ENCODE measurements at regions not wholly inside any gene's neighbourhood (a gene's known extent, or its start where the extent isn't known, plus 50 kb on each side); places are given as distances from the start of the nearest gene placed in this dataset.

DNA sequence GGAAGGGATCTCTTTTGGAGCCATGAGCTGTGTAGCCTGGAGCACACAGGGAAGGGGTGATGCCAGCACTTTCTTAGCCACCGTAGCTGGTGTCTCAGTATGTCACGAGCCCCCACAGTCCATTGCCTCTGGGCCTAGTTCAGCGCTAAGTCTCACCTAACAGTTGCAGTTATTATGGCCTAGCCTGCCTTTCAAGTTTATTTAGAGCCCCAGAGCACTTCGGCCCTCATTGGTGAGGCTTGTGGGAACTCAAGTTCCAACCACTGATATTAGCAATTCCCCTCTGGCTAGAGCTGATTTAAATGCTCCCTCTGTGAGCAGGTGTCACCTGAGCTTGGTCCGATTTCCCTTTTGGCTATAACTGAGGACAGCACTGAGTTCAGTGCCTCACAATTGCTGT lies 388.4 kb upstream of the MAOA start:
- TF ChIP-seq EZH2phosphoT487 (IDR thresholded peaks at IDR 0.05; ENCODE audit: borderline replicate concordance, low read depth, low read length): no peak
- TF ChIP-seq, protein P1, sequence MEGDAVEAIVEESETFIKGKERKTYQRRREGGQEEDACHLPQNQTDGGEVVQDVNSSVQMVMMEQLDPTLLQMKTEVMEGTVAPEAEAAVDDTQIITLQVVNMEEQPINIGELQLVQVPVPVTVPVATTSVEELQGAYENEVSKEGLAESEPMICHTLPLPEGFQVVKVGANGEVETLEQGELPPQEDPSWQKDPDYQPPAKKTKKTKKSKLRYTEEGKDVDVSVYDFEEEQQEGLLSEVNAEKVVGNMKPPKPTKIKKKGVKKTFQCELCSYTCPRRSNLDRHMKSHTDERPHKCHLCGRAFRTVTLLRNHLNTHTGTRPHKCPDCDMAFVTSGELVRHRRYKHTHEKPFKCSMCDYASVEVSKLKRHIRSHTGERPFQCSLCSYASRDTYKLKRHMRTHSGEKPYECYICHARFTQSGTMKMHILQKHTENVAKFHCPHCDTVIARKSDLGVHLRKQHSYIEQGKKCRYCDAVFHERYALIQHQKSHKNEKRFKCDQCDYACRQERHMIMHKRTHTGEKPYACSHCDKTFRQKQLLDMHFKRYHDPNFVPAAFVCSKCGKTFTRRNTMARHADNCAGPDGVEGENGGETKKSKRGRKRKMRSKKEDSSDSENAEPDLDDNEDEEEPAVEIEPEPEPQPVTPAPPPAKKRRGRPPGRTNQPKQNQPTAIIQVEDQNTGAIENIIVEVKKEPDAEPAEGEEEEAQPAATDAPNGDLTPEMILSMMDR (conservative IDR thresholded peaks at IDR 0.05; ENCODE audit: low read length): no peak
- H4K20me1 ChIP-seq (ENCODE audit: insufficient read depth, low read length): no peaks in the 10 kb centered on the region
- no peaks in the 10 kb centered on the region for H3K4me1 ChIP-seq (ENCODE audit: insufficient read depth, low read length, poor library complexity, severe bottlenecking)
- DNase-seq (ENCODE audit: low spot score): no peak
- no peaks in the 10 kb centered on the region for H3K9me2 ChIP-seq (ENCODE audit: insufficient read depth, low read length)
- H3K4me2 ChIP-seq (ENCODE audit: low read length): no peak overlapping the region
- no peaks in the 10 kb centered on the region for H3K79me2 ChIP-seq (ENCODE audit: insufficient read depth, low read depth, low read length)
- no peaks in the 10 kb centered on the region for H3K9me3 ChIP-seq (ENCODE audit: low read length)
- ChIA-PET CTCF (ENCODE audit: unreplicated experiment) (no interaction called here), POLR2A (no interaction called here)
- no peak overlapping the region for H3K4me3 ChIP-seq (ENCODE audit: low read depth, low read length, poor library complexity, severe bottlenecking)
- H3K36me3 ChIP-seq (ENCODE audit: insufficient read depth, low read length): no peaks in the 10 kb centered on the region
- no TSS peak for BruUV-seq (replicated peaks)
- H3K27ac ChIP-seq (ENCODE audit: low read depth, low read length, poor library complexity, severe bottlenecking): no peak overlapping the region
- H2AFZ ChIP-seq (ENCODE audit: low read length): no peak overlapping the region
- intact Hi-C loops (cut with micrococcal nuclease; ENCODE audit: unreplicated experiment): no loop called here

DNA sequence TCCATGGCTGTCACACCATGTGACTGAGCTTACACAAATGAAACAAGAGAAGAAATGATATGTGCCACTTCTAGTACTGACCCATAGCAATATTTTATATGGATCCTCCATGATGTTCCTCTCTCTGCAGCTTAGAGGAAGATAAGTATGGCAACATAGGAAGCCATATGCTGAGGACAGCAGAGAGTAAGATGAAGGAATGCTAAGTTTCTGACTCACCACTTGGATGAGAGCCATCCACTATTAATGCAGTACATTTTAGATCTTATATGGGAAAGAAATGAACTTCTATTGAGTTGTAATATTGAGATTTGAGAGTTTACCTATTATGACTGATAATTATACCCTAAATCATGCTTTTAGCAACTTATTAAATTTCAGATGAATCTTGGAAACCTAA lies 386.9 kb upstream of the MAOA start:
- Histone ChIP-seq H3K4me2 (ENCODE audit: low read length) (no peak overlapping the region), H3K4me3 (ENCODE audit: low read depth, low read length, poor library complexity, severe bottlenecking) (no peak overlapping the region), H3K9me2 (ENCODE audit: insufficient read depth, low read length) (no peaks in the 10 kb centered on the region), H2AFZ (ENCODE audit: low read length) (no peak overlapping the region), H3K27ac (ENCODE audit: low read depth, low read length, poor library complexity, severe bottlenecking) (no peak overlapping the region), H3K79me2 (ENCODE audit: insufficient read depth, low read depth, low read length) (no peaks in the 10 kb centered on the region), H4K20me1 (ENCODE audit: insufficient read depth, low read length) (no peaks in the 10 kb centered on the region), H3K36me3 (ENCODE audit: insufficient read depth, low read length) (no peaks in the 10 kb centered on the region), H3K9me3 (ENCODE audit: low read length) (0 out of 2 replicates have a peak, but pooled peaks cover under 1% of the 10 kb centered on the region), H3K4me1 (ENCODE audit: insufficient read depth, low read length, poor library complexity, severe bottlenecking) (no peaks in the 10 kb centered on the region)
- DNase-seq (ENCODE audit: low spot score): no peak
- POLR2A ChIA-PET: no interaction called here
- no peak for TF ChIP-seq EZH2phosphoT487 (IDR thresholded peaks at IDR 0.05; ENCODE audit: borderline replicate concordance, low read depth, low read length)
- TF ChIP-seq, protein P1 (conservative IDR thresholded peaks at IDR 0.05; ENCODE audit: low read length): no peak
- intact Hi-C loops (cut with micrococcal nuclease; ENCODE audit: unreplicated experiment): no loop called here
- BruUV-seq (replicated peaks): no TSS peak
- CTCF ChIA-PET (ENCODE audit: unreplicated experiment): no interaction called here

DNA sequence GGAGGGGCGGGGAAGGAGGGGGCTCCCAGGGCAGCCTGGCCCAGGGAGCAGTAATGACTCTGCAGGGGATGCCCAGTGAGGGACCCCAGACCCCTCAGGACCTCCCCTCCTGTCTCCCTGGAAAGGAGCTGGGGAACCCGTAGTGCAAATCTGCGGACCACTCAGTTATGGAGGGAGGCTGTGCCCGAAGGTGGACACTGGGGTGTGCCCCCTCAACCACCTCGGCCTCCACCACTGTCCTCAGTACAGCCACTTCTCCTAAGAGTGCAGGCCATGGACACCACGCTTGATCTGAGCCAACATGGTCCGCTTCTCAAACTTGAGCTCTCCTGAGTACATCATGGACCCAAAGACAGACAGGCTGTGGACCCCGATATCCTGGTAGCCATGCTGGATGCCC lies 378.2 kb upstream of the MAOA start:
- Histone ChIP-seq H3K4me1 (ENCODE audit: insufficient read depth, low read length, poor library complexity, severe bottlenecking) (peaks cover 4% of the 10 kb centered on the region), H3K36me3 (ENCODE audit: insufficient read depth, low read length) (no peaks in the 10 kb centered on the region), H3K79me2 (ENCODE audit: insufficient read depth, low read depth, low read length) (no peaks in the 10 kb centered on the region), H3K27ac (ENCODE audit: low read depth, low read length, poor library complexity, severe bottlenecking) (no peak overlapping the region), H3K9me3 (ENCODE audit: low read length) (0 out of 2 replicates have a peak, but pooled peaks cover 5% of the 10 kb centered on the region), H4K20me1 (ENCODE audit: insufficient read depth, low read length) (no peaks in the 10 kb centered on the region), H3K9me2 (ENCODE audit: insufficient read depth, low read length) (no peaks in the 10 kb centered on the region), H3K4me2 (ENCODE audit: low read length) (no peak overlapping the region), H2AFZ (ENCODE audit: low read length) (no peak overlapping the region), H3K4me3 (ENCODE audit: low read depth, low read length, poor library complexity, severe bottlenecking) (no peak overlapping the region)
- no TSS peak for BruUV-seq (replicated peaks)
- CTCF ChIA-PET (ENCODE audit: unreplicated experiment): no interaction called here
- no peak for TF ChIP-seq EZH2phosphoT487 (IDR thresholded peaks at IDR 0.05; ENCODE audit: borderline replicate concordance, low read depth, low read length)
- TF ChIP-seq, protein P1 (conservative IDR thresholded peaks at IDR 0.05; ENCODE audit: low read length): no peak
- intact Hi-C loops (cut with micrococcal nuclease; ENCODE audit: unreplicated experiment): no loop called here
- DNase-seq (ENCODE audit: low spot score): no peak
- POLR2A ChIA-PET: no interaction called here
